Naive thymus-derived CD4-positive, alpha-beta T cell (primary cell): ENCODE measurements at regions not wholly inside any gene's neighbourhood (a gene's known extent, or its start where the extent isn't known, plus 50 kb on each side); places are given as distances from the start of the nearest gene placed in this dataset.

Source experiments
- ATAC-seq: fragments of 150-1000 bp; cut with Tn5 transposase; 2 replicates; pipeline ENCODE4 v1.10.0; 2021; ENCODE audit warnings: mild to moderate bottlenecking, moderate library complexity
- CTCF ChIA-PET: fragments of 350-600 bp; sonication (Branson Sonifier 250); formaldehyde crosslinking; loops from one replicate; lab custom pipeline; 2021; ENCODE audit warnings: antibody characterized with exemption; lab: Charles Lee
- POLR2A ChIA-PET: fragments of 350-600 bp; sonication (Branson Sonifier 250); formaldehyde crosslinking; loops from one replicate; lab custom pipeline; 2021; ENCODE audit warnings: antibody characterized with exemption, inconsistent platforms; lab: Charles Lee
- DNase-seq, 9 donors: peaks; one replicate each; pipeline versions ENCODE4 v3.0.0 to v3.0.0-alpha.2; 2020 to 2022; ENCODE audit warnings: mixed read lengths in 1 of 9
- H3K27ac ChIP-seq: one replicate; pipeline ENCODE4 v1.7.0; 2013; ENCODE audit warnings: mild to moderate bottlenecking, low read depth, low read length, moderate library complexity
- H3K27me3 ChIP-seq, 2 donors: one replicate each; pipeline ENCODE4 v1.7.0; 2013; ENCODE audit warnings: low read length in 2 of 2, mild to moderate bottlenecking in 2 of 2, moderate library complexity in 2 of 2; ENCODE audit not compliant: control insufficient read depth in 2 of 2, insufficient read depth in 2 of 2
- H3K36me3 ChIP-seq, 3 experiments: 1 replicate in 2 of 3; 2 replicates in 1 of 3; pipeline ENCODE4 v1.7.0; 2013; ENCODE audit warnings: low read length in 3 of 3, mild to moderate bottlenecking in 3 of 3, moderate library complexity in 1 of 3; ENCODE audit not compliant: insufficient read depth in 3 of 3, control insufficient read depth in 2 of 3
- H3K4me1 ChIP-seq, 2 donors: one replicate each; pipeline ENCODE4 v1.7.0; 2013; ENCODE audit warnings: low read length in 2 of 2, mild to moderate bottlenecking in 2 of 2, moderate library complexity in 1 of 2; ENCODE audit not compliant: control insufficient read depth in 2 of 2, insufficient read depth in 2 of 2
- H3K4me3 ChIP-seq: 2 replicates; pipeline ENCODE4 v1.7.0; 2013; ENCODE audit warnings: mild to moderate bottlenecking, low read length
- H3K9me3 ChIP-seq, 3 experiments: 1 replicate in 2 of 3; 2 replicates in 1 of 3; pipeline ENCODE4 v1.7.0; 2013; ENCODE audit warnings: low read length in 3 of 3; ENCODE audit not compliant: control insufficient read depth in 2 of 3
- H3K27ac Mint-ChIP-seq, 9 donors: one replicate each; pipeline ENCODE4 v1.8.0; 2020 to 2022; ENCODE audit warnings: mixed read lengths in 9 of 9, mild to moderate bottlenecking in 8 of 9, moderate library complexity in 5 of 9, inconsistent platforms in 2 of 9
- H3K27me3 Mint-ChIP-seq, 5 donors: one replicate each; pipeline ENCODE4 v1.8.0; 2021 to 2022; ENCODE audit warnings: mixed read lengths in 5 of 5, mild to moderate bottlenecking in 1 of 5
- H3K36me3 Mint-ChIP-seq, 5 donors: one replicate each; pipeline ENCODE4 v1.8.0; 2020 to 2022; ENCODE audit warnings: mixed read lengths in 5 of 5, mild to moderate bottlenecking in 3 of 5, inconsistent platforms in 1 of 5
- H3K4me1 Mint-ChIP-seq, 7 donors: one replicate each; pipeline ENCODE4 v1.8.0; 2020 to 2022; ENCODE audit warnings: mixed read lengths in 7 of 7, mild to moderate bottlenecking in 3 of 7, inconsistent platforms in 1 of 7
- H3K4me3 Mint-ChIP-seq, 10 donors: one replicate each; pipeline ENCODE4 v1.8.0; 2020 to 2022; ENCODE audit warnings: mild to moderate bottlenecking in 10 of 10, mixed read lengths in 10 of 10, moderate library complexity in 6 of 10, inconsistent platforms in 2 of 10
- H3K9me3 Mint-ChIP-seq, 11 donors: one replicate each; pipeline ENCODE4 v1.8.0; 2020 to 2022; ENCODE audit warnings: mixed read lengths in 11 of 11, mild to moderate bottlenecking in 4 of 11, inconsistent platforms in 1 of 11, moderate library complexity in 1 of 11
- intact Hi-C, 2 donors: fragments of 100-400 bp; cut with micrococcal nuclease; formaldehyde crosslinking; loops; one replicate each; pipeline ENCODE4 v1.15.1; 2023

DNA sequence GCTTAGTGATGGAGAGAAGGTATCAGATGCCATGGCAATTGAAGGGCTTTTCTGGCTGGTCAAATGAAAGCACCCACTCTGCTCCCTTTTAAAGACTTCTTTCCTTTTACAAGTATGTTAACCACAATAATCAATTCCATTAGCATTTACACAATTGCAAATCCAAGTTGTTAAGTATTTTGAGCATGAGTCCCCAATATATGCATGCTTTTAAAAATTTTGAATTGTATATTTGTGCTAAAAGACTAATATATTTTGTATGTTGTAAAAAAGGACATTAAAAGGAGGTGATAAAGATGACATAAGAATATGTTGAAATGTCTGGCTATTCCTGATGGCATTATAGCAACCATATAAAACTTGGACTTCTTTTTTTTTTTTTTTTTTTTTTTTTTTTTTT lies 639.9 kb upstream of the CPEB2 start:
- no peaks in the 10 kb centered on the region for H3K4me1 Mint-ChIP-seq
- Histone ChIP-seq H3K4me1 (no peaks in the 10 kb centered on the region), H3K27ac (no peak overlapping the region), H3K27me3 (no peaks in the 10 kb centered on the region), H3K9me3 (no peaks in the 10 kb centered on the region), H3K36me3 (no peaks in the 10 kb centered on the region), H3K4me3 (no peak overlapping the region)
- intact Hi-C loops, result no loop called here
- no peak overlapping the region for H3K27ac Mint-ChIP-seq
- ChIA-PET POLR2A (no interaction called here), CTCF (no interaction called here)
- DNase-seq, result no peak
- H3K4me3 Mint-ChIP-seq, result no peak overlapping the region
- H3K36me3 Mint-ChIP-seq, result no peaks in the 10 kb centered on the region
- no peak for ATAC-seq
- H3K27me3 Mint-ChIP-seq, result peaks cover 0 to 4% (median 0%) of the 10 kb centered on the region in 5 donors
- peaks cover 0 to 3% (median 0%) of the 10 kb centered on the region in 11 donors for H3K9me3 Mint-ChIP-seq

- no peaks in the 10 kb centered on the region for H3K36me3 ChIP-seq
- ChIA-PET CTCF (no interaction called here), POLR2A (no interaction called here)
- H3K9me3 Mint-ChIP-seq, result peaks cover 0 to 2% (median 0%) of the 10 kb centered on the region in 11 donors
- H3K4me1 Mint-ChIP-seq, result no peaks in the 10 kb centered on the region
- DNase-seq (no peak), ATAC-seq (no peak)
- H3K4me1 ChIP-seq, result no peaks in the 10 kb centered on the region
- H3K4me3 ChIP-seq, result no peak overlapping the region
- H3K36me3 Mint-ChIP-seq, result no peaks in the 10 kb centered on the region
- intact Hi-C loops, result no loop called here
- no peaks in the 10 kb centered on the region for H3K27me3 Mint-ChIP-seq
- H3K27ac Mint-ChIP-seq, result no peak overlapping the region
- no peaks in the 10 kb centered on the region for H3K9me3 ChIP-seq
- H3K27me3 ChIP-seq, result no peaks in the 10 kb centered on the region
- no peak overlapping the region for H3K27ac ChIP-seq
- no peak overlapping the region for H3K4me3 Mint-ChIP-seq
Observed at GRCh38 chr4:14364953-14365536, 637.2 kb upstream of the CPEB2 start.

DNA sequence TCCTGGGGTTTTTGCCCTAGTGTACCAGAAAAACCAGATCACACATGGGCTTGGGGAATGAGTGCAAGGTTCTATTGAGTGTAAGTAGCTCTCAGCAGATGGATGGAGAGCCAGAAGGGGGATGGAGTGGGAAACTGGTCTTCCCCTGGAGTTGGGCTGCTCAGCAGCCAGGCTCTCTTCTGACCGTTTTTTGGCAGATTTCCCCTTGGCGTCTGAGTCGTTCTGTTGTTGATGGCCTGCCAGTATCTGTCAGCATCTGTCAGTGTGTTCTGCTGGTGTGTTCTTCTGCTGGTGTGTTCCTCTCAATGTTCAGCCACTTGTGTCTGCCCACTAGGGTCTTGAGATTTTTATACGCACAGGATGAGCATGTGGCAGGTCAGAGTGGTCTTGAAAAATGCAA lies 633.9 kb upstream of the CPEB2 start:
- ATAC-seq, result no peak
- POLR2A ChIA-PET, result no interaction called here
- intact Hi-C loops, result no loop called here

DNA sequence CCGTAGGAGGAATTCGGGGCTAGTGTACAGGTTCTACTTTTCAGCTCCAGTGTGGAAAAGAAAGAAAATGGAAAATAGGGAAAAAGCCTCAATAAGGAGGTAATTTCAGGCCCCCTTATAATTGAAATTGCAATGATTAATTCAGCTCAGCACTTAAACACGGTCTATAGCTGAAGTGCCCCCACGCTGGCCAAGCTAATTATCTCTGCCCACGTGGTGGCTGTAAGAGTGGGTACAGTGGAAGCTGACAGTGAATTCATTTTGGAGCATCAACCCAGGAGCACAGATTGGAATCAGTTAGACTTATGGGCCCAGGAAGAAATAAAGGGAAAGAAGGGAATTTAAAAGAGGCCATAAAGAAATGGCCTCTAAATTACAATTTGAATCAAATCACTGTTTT lies 631.1 kb upstream of the CPEB2 start:
- Histone ChIP-seq H3K27ac (no peak overlapping the region), H3K4me3 (no peak overlapping the region), H3K36me3 (no peaks in the 10 kb centered on the region), H3K9me3 (no peaks in the 10 kb centered on the region), H3K27me3 (no peaks in the 10 kb centered on the region), H3K4me1 (no peaks in the 10 kb centered on the region)
- ChIA-PET POLR2A (no interaction called here), CTCF (no interaction called here)
- no peaks in the 10 kb centered on the region for H3K4me1 Mint-ChIP-seq
- H3K36me3 Mint-ChIP-seq, result no peaks in the 10 kb centered on the region
- peaks cover 0 to 2% (median 0%) of the 10 kb centered on the region in 11 donors for H3K9me3 Mint-ChIP-seq
- DNase-seq (no peak), ATAC-seq (no peak)
- intact Hi-C loops, result no loop called here
- no peak overlapping the region for H3K27ac Mint-ChIP-seq
- H3K4me3 Mint-ChIP-seq, result no peak overlapping the region
- peaks cover 0 to 4% (median 0%) of the 10 kb centered on the region in 5 donors for H3K27me3 Mint-ChIP-seq

More for the DNA sequence above, 633.9 kb upstream of the CPEB2 start:
- no peaks in the 10 kb centered on the region for H3K4me1 Mint-ChIP-seq
- no peaks in the 10 kb centered on the region for H3K4me1 ChIP-seq
- no peaks in the 10 kb centered on the region for H3K27me3 ChIP-seq
- no peak overlapping the region for H3K4me3 ChIP-seq
- H3K27ac ChIP-seq, result no peak overlapping the region
- H3K9me3 ChIP-seq, result no peaks in the 10 kb centered on the region
- H3K36me3 ChIP-seq, result no peaks in the 10 kb centered on the region
- H3K27me3 Mint-ChIP-seq, result peaks cover 0 to 4% (median 0%) of the 10 kb centered on the region in 5 donors
- peaks cover 0 to 2% (median 0%) of the 10 kb centered on the region in 11 donors for H3K9me3 Mint-ChIP-seq
- no peaks in the 10 kb centered on the region for H3K36me3 Mint-ChIP-seq
- CTCF ChIA-PET, result no interaction called here
- DNase-seq, result no peak
- H3K27ac Mint-ChIP-seq, result no peak overlapping the region
- H3K4me3 Mint-ChIP-seq, result no peak overlapping the region

DNA sequence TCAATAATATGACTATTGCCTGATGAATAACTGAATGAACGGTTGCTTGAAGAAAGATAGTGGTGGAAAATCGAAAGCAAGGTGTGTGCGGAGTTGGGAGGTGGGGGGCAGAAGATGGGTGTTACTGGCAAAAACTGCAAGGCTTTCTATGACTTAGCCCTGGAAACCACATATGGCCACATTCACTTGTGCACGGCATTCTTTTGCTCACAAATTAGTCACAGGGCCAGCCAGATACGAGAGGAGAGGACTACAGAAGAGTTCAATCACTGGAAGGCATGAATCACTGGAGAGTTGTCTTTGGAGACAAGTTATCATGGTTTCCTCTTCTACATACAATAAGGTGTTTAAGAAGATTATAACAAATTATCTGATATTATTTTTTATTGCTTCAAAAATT lies 626.5 kb upstream of the CPEB2 start:
- no peak overlapping the region for H3K27ac Mint-ChIP-seq
- peaks cover 0 to 4% (median 0%) of the 10 kb centered on the region in 11 donors for H3K9me3 Mint-ChIP-seq
- no peaks in the 10 kb centered on the region for H3K9me3 ChIP-seq
- no peak overlapping the region for H3K4me3 Mint-ChIP-seq
- POLR2A ChIA-PET, result no interaction called here
- H3K27ac ChIP-seq, result no peak overlapping the region
- CTCF ChIA-PET, result no interaction called here
- no peak overlapping the region for H3K4me3 ChIP-seq
- H3K36me3 Mint-ChIP-seq, result no peaks in the 10 kb centered on the region
- no peaks in the 10 kb centered on the region for H3K27me3 ChIP-seq
- no peaks in the 10 kb centered on the region for H3K4me1 Mint-ChIP-seq
- ATAC-seq (no peak), DNase-seq (no peak)
- no peaks in the 10 kb centered on the region for H3K4me1 ChIP-seq
- H3K27me3 Mint-ChIP-seq, result peaks cover 0 to 4% (median 0%) of the 10 kb centered on the region in 5 donors
- intact Hi-C loops, result no loop called here
- H3K36me3 ChIP-seq, result no peaks in the 10 kb centered on the region

- no peak overlapping the region for H3K4me3 Mint-ChIP-seq
- no peak overlapping the region for H3K27ac Mint-ChIP-seq
- no peaks in the 10 kb centered on the region for H3K4me1 Mint-ChIP-seq
- Histone ChIP-seq H3K36me3 (no peaks in the 10 kb centered on the region), H3K4me3 (no peak overlapping the region), H3K27me3 (no peaks in the 10 kb centered on the region), H3K4me1 (no peaks in the 10 kb centered on the region), H3K27ac (no peak overlapping the region), H3K9me3 (no peaks in the 10 kb centered on the region)
- ChIA-PET POLR2A (no interaction called here), CTCF (no interaction called here)
- H3K36me3 Mint-ChIP-seq, result no peaks in the 10 kb centered on the region
- H3K9me3 Mint-ChIP-seq, result peaks cover 0 to 4% (median 0%) of the 10 kb centered on the region in 11 donors
- intact Hi-C loops, result no loop called here
- DNase-seq (no peak), ATAC-seq (no peak)
- peaks cover 0 to 3% (median 0%) of the 10 kb centered on the region in 5 donors for H3K27me3 Mint-ChIP-seq
Observed at GRCh38 chr4:14379183-14379582, 623.1 kb upstream of the CPEB2 start.

- peaks cover 0 to 5% (median 0%) of the 10 kb centered on the region in 11 donors for H3K9me3 Mint-ChIP-seq
- no peak overlapping the region for H3K4me3 Mint-ChIP-seq
- DNase-seq (no peak), ATAC-seq (no peak)
- ChIA-PET POLR2A (no interaction called here), CTCF (no interaction called here)
- Histone ChIP-seq H3K36me3 (no peaks in the 10 kb centered on the region), H3K4me1 (no peaks in the 10 kb centered on the region), H3K9me3 (no peaks in the 10 kb centered on the region), H3K27me3 (no peaks in the 10 kb centered on the region), H3K4me3 (no peak overlapping the region), H3K27ac (no peak overlapping the region)
- H3K4me1 Mint-ChIP-seq, result peaks cover 0 to 2% (median 0%) of the 10 kb centered on the region in 7 donors
- no peak overlapping the region for H3K27ac Mint-ChIP-seq
- intact Hi-C loops, result no loop called here
- no peaks in the 10 kb centered on the region for H3K36me3 Mint-ChIP-seq
- H3K27me3 Mint-ChIP-seq, result peaks cover 0 to 11% (median 3%) of the 10 kb centered on the region in 5 donors
Observed at GRCh38 chr4:14383652-14384051, 618.6 kb upstream of the CPEB2 start.
